ENCODE measurements at regions not wholly inside any gene's neighbourhood (a gene's known extent, or its start where the extent isn't known, plus 50 kb on each side); places are given as distances from the start of the nearest gene placed in this dataset.

DNA sequence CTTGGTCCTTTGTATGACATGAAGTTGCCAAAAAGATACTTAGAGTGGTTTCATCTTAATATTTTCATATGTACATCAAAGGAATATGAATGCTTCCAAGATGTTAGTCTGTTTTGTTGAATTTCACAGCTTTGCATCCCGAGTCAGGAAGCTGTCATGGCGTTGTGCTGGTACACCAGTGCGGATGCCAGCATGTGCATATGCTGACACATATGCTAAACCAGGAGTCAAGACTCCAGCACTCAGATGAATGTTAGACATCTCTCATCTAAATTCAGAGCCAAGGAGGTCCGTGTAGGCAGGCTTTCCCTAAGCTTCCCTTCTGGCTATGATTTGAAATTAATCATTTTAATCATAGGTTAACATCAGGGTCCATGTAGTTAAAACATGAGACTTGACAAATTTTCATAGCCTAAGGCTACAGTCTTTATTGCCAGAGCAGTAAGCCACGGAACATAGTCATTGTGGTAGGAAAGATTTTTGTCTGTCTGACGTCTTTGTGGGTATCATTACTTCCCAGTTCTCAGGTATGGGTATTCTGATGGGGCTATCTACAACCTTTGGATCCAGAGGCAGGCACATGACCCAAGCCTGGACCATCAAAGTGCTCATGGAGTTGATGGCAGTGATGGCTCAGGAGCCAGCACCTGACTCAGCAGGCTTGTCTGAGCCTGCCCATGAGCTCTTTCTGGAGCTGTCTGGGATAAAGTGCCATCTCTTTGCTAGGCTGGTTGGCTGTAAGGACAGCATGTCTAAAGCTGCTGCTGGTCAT is 246.1 kb downstream of the KCNRG start:
- no peaks in the 10 kb centered on the region for H3K27me3 ChIP-seq (ENCODE audit: insufficient read depth, low read length)
- DNase-seq (ENCODE audit: insufficient read length, low spot score, missing footprints): no peak
- H3K36me3 ChIP-seq (ENCODE audit: insufficient read depth, low read length): no peaks in the 10 kb centered on the region
- H2AFZ ChIP-seq (ENCODE audit: low read length): no peak overlapping the region
- H3K9me3 ChIP-seq (ENCODE audit: low read depth, low read length): no peaks in the 10 kb centered on the region
- no peaks in the 10 kb centered on the region for H4K20me1 ChIP-seq (ENCODE audit: insufficient read depth, low read length)
- H3K4me2 ChIP-seq (ENCODE audit: insufficient read depth, low read length): no peak overlapping the region
- H3K4me1 ChIP-seq (ENCODE audit: insufficient read depth, low read length): no peaks in the 10 kb centered on the region
- no peaks in the 10 kb centered on the region for H3K79me2 ChIP-seq (ENCODE audit: insufficient read depth, low read length)
- TF ChIP-seq, protein P1, sequence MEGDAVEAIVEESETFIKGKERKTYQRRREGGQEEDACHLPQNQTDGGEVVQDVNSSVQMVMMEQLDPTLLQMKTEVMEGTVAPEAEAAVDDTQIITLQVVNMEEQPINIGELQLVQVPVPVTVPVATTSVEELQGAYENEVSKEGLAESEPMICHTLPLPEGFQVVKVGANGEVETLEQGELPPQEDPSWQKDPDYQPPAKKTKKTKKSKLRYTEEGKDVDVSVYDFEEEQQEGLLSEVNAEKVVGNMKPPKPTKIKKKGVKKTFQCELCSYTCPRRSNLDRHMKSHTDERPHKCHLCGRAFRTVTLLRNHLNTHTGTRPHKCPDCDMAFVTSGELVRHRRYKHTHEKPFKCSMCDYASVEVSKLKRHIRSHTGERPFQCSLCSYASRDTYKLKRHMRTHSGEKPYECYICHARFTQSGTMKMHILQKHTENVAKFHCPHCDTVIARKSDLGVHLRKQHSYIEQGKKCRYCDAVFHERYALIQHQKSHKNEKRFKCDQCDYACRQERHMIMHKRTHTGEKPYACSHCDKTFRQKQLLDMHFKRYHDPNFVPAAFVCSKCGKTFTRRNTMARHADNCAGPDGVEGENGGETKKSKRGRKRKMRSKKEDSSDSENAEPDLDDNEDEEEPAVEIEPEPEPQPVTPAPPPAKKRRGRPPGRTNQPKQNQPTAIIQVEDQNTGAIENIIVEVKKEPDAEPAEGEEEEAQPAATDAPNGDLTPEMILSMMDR (IDR thresholded peaks at IDR 0.05; ENCODE audit: extremely low read depth, low read depth, low read length): no peak
- H3K27ac ChIP-seq (ENCODE audit: low read depth, low read length): no peak overlapping the region
- no peak overlapping the region for H3K4me3 ChIP-seq (ENCODE audit: insufficient read depth, low read length)

DNA sequence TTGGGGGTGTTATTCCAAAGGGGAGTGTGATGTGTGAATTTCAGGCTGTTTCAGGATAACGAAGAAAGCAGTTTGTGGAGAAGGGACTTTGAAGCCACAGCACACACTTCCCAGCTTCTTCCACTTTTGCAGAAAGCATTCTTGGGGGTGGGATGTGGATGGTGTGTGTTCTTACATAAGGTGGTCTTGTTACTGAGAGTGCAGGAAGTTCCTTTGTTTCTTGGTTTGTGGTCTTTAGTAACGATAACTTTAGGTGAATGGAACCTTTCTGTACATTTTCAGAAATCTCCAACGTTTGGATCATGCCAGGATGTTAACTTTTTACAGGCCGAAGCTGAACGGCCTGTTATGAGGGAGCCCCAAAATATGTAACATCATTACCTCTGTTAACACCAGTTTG is 251.8 kb downstream of the KCNRG start:
- Histone ChIP-seq H3K79me2 (ENCODE audit: insufficient read depth, low read length) (no peaks in the 10 kb centered on the region), H3K27ac (ENCODE audit: low read depth, low read length) (no peak overlapping the region), H3K4me2 (ENCODE audit: insufficient read depth, low read length) (no peak overlapping the region), H4K20me1 (ENCODE audit: insufficient read depth, low read length) (no peaks in the 10 kb centered on the region), H3K9me3 (ENCODE audit: low read depth, low read length) (no peaks in the 10 kb centered on the region), H3K4me3 (ENCODE audit: insufficient read depth, low read length) (no peak overlapping the region), H3K27me3 (ENCODE audit: insufficient read depth, low read length) (no peaks in the 10 kb centered on the region), H3K36me3 (ENCODE audit: insufficient read depth, low read length) (no peaks in the 10 kb centered on the region), H3K4me1 (ENCODE audit: insufficient read depth, low read length) (peaks cover 3% of the 10 kb centered on the region), H2AFZ (ENCODE audit: low read length) (no peak overlapping the region)
- no peak for DNase-seq (ENCODE audit: insufficient read length, low spot score, missing footprints)
- TF ChIP-seq, protein P1 (IDR thresholded peaks at IDR 0.05; ENCODE audit: extremely low read depth, low read depth, low read length): no peak

DNA sequence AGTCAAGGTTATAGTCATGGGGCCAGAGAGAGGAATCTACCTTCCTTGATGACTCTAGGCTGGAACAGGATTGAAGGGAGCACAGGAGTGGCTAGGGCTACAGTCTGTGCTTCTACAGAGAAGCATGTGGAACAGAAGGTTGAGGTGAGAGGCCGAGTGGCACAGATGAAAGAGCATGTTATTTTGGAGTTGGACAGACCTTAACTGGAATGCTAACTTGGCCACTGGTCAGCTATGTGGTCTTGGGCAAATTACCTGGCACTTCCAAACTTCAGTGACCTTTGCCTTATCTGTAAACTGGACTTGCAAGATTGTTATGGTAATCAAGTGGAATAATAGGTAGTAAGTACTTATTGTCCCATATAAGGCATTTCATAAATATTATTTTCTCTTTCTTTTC is 252.7 kb downstream of the KCNRG start:
- no peaks in the 10 kb centered on the region for H3K79me2 ChIP-seq (ENCODE audit: insufficient read depth, low read length)
- H4K20me1 ChIP-seq (ENCODE audit: insufficient read depth, low read length): no peaks in the 10 kb centered on the region
- no peaks in the 10 kb centered on the region for H3K36me3 ChIP-seq (ENCODE audit: insufficient read depth, low read length)
- H3K9me3 ChIP-seq (ENCODE audit: low read depth, low read length): no peaks in the 10 kb centered on the region
- no peak overlapping the region for H3K4me2 ChIP-seq (ENCODE audit: insufficient read depth, low read length)
- DNase-seq (ENCODE audit: insufficient read length, low spot score, missing footprints): no peak
- no peak overlapping the region for H3K4me3 ChIP-seq (ENCODE audit: insufficient read depth, low read length)
- no peaks in the 10 kb centered on the region for H3K27me3 ChIP-seq (ENCODE audit: insufficient read depth, low read length)
- no peak overlapping the region for H2AFZ ChIP-seq (ENCODE audit: low read length)
- no peak overlapping the region for H3K27ac ChIP-seq (ENCODE audit: low read depth, low read length)
- TF ChIP-seq, protein P1 (IDR thresholded peaks at IDR 0.05; ENCODE audit: extremely low read depth, low read depth, low read length): no peak
- H3K4me1 ChIP-seq (ENCODE audit: insufficient read depth, low read length): peaks cover 3% of the 10 kb centered on the region

DNA sequence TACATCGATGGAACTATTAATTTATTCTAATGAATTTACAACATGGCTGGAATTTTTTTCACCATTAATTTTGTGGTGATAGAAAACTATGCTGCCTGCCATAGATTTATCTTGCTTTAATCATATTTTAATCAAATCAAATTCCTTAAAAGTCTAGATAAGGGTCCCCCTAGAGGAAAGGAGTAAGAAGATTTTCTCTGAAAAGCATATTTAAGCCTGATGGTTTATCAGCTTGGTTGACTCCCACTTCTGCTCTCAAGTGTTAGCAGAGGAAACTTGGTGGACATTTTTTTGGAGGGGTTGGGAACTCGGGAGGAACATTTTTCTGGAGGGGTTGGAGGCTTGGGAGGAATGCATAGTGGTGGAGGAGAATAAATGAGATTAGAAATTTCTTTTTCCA is 253.3 kb downstream of the KCNRG start:
- H4K20me1 ChIP-seq (ENCODE audit: insufficient read depth, low read length): no peaks in the 10 kb centered on the region

More for the DNA sequence above, 253.3 kb downstream of the KCNRG start:
- TF ChIP-seq, protein P1 (IDR thresholded peaks at IDR 0.05; ENCODE audit: extremely low read depth, low read depth, low read length): peak; percentile 44
- H3K27ac ChIP-seq (ENCODE audit: low read depth, low read length): no peak overlapping the region
- H3K36me3 ChIP-seq (ENCODE audit: insufficient read depth, low read length): no peaks in the 10 kb centered on the region
- no peak overlapping the region for H3K4me2 ChIP-seq (ENCODE audit: insufficient read depth, low read length)
- no peak overlapping the region for H3K4me3 ChIP-seq (ENCODE audit: insufficient read depth, low read length)
- no peaks in the 10 kb centered on the region for H3K9me3 ChIP-seq (ENCODE audit: low read depth, low read length)
- H3K4me1 ChIP-seq (ENCODE audit: insufficient read depth, low read length): peaks cover 3% of the 10 kb centered on the region
- no peak for DNase-seq (ENCODE audit: insufficient read length, low spot score, missing footprints)
- no peaks in the 10 kb centered on the region for H3K27me3 ChIP-seq (ENCODE audit: insufficient read depth, low read length)
- no peak overlapping the region for H2AFZ ChIP-seq (ENCODE audit: low read length)
- no peaks in the 10 kb centered on the region for H3K79me2 ChIP-seq (ENCODE audit: insufficient read depth, low read length)

All from osteoblast (primary cell).